ENCODE measurements at regions not wholly inside any gene's neighbourhood (a gene's known extent, or its start where the extent isn't known, plus 50 kb on each side); places are given as distances from the start of the nearest gene placed in this dataset.
A peak's percentile ranks its signal among the peaks of the same experiment; 100 is the strongest.
"Not testable (repeated sequence)": the region's sequence is repeated elsewhere in the genome, so short reads cannot be mapped to it uniquely, and the experiment has no call there.

DNA sequence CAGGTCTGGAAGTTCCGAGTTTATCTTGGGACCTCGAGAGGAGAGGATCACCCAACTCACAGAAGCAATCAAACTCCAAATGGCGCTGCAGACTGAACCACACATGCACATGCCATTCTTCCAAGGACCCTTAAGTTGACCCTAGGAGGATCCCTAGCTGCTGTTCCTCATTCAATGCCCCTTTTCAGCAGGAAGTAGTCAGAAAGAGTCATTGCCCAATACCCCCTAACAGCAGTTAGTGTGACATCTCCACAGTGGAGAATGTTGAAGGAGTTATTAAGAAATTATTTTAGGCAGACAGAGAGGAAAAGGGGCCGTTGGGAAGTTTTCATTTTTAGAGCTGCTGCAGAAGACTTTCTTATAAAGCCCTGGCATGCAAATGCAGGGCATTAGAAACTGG, 229.9 kb upstream of the DAB2 start:
- DNase-seq (ENCODE audit: low spot score) = no peak

- DNase-seq (ENCODE audit: low spot score) = not testable (repeated sequence)
Observed at GRCh38 chr5:39652481-39652880, 227.7 kb upstream of the DAB2 start.

GRCh38 chr5:39652036-39652435, 227.3 kb upstream of the DAB2 start:
- DNase-seq (ENCODE audit: low spot score) = no peak

DNA sequence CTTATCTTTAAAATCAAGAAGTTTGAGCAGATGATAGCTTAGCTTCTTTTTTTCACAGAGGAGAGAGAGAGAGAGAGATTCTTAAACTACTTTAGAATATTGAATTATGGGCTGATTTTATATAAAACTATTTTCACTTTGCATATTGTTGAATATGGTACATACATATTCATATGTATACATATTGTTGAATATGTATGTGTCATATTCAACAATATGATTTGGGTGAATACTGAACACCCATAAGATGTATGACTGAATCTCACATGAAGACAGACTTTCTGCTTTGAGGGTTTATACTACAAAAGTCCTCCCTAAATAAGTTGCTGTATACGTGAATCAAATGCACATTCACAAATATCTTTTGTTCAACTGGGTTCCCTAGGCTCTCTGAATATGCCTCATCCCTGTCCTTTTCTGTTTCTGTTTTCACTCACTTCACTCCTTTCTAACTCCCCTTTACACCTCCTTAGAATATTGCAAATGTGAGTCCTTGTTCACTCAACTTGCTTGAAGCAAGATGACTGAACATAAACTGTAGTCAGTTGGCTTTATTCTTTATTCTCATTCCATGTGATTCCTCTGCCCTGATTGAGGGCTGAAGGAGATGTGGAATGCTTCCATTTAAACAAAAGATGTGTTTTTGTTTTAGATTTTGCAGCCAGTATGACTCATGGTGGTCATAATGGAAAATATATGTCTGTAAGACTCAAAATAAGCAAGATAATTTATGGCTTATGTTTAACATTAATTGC, 225.4 kb upstream of the DAB2 start:
- no peak for DNase-seq (ENCODE audit: low spot score)

GRCh38 chr5:39648848-39649227, 224.1 kb upstream of the DAB2 start:
- peak; percentile 52 for DNase-seq (ENCODE audit: low spot score)

GRCh38 chr5:39648085-39648847, 223.5 kb upstream of the DAB2 start:
- DNase-seq (ENCODE audit: low spot score) = no peak

GRCh38 chr5:39640552-39640951, 215.8 kb upstream of the DAB2 start:
- DNase-seq (ENCODE audit: low spot score) = no peak

- DNase-seq (ENCODE audit: low spot score) = no peak
Observed at GRCh38 chr5:39639618-39640089, 214.9 kb upstream of the DAB2 start.

DNA sequence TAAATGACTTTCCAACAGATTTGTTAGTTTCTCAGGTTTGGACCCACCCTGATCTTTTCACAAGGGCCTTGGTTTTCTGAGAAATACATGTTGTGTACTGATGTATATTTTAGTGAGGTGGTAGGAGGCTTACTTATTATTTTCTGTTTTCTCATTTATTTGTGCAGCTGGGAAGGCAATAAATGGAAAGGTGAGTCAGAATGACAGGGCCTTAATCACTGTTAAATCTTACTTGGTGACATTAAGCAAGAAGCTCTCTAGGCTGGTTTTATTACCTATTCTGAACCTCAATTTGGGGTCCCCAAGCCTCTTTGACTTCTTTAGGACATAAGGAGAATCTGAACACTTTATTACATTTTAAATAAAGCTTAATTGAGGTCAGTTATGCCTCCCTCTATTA, 214.0 kb upstream of the DAB2 start:
- no peak for DNase-seq (ENCODE audit: low spot score)

- DNase-seq (ENCODE audit: low spot score) = no peak
Observed at GRCh38 chr5:39633057-39633456, 208.3 kb upstream of the DAB2 start.

GRCh38 chr5:39631958-39632357, 207.2 kb upstream of the DAB2 start:
- DNase-seq (ENCODE audit: low spot score) = no peak

GRCh38 chr5:39629946-39630345, 205.2 kb upstream of the DAB2 start:
- no peak for DNase-seq (ENCODE audit: low spot score)

DNA sequence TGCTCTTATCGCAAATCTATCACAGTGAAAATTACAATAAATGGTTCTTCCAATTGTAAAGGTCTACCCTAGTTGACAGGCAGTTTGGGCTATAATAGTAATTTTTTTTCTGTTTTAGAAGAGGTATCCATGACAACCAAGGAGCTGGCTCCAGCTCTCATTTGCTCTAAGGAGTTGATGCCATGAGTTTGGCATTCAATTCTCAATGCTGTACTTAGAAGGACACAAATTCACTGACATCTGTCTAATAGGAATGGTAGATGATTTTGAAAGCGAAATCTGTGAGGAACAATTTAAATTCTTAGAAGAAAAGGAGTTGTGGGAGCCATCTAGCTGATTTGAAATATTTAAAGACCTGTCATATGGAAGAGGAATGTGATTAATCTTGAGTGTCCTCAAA, 203.6 kb upstream of the DAB2 start:
- no peak for DNase-seq (ENCODE audit: low spot score)

- DNase-seq (ENCODE audit: low spot score) = no peak
Observed at GRCh38 chr5:39624890-39625289, 200.1 kb upstream of the DAB2 start.

DNA sequence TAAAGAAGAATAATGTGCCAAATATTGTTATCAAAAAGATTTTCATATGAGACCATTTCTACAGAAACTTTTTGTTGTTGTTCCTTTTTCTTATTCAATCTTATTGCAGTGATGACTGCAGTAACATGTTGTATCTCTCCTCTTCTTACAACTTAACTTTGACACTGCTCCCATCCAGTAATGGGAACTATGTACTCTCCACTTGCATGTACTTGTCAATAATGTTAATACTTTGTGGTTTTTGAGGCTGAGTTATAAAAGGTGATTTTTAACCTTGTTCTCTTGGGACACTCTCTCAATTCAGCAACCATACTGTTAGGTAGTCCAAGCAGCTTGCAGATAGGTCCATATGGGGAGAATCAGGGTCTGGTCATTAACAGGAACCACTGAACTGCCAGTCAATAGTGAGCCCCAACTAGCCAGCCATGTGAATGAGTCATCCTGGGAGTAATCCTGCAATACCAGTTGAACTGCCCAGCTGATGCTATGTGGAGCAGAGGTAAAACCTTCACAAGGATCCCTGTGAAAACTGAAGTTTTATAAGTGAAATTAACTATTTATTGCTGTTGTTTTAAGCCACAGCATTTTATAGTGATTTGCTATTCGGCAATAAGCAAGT, 199.6 kb upstream of the DAB2 start:
- DNase-seq (ENCODE audit: low spot score) = peak; percentile 80

- DNase-seq (ENCODE audit: low spot score) = no peak
Observed at GRCh38 chr5:39623291-39623865, 198.6 kb upstream of the DAB2 start.

- no peak for DNase-seq (ENCODE audit: low spot score)
Observed at GRCh38 chr5:39622281-39622680, 197.5 kb upstream of the DAB2 start.

DNA sequence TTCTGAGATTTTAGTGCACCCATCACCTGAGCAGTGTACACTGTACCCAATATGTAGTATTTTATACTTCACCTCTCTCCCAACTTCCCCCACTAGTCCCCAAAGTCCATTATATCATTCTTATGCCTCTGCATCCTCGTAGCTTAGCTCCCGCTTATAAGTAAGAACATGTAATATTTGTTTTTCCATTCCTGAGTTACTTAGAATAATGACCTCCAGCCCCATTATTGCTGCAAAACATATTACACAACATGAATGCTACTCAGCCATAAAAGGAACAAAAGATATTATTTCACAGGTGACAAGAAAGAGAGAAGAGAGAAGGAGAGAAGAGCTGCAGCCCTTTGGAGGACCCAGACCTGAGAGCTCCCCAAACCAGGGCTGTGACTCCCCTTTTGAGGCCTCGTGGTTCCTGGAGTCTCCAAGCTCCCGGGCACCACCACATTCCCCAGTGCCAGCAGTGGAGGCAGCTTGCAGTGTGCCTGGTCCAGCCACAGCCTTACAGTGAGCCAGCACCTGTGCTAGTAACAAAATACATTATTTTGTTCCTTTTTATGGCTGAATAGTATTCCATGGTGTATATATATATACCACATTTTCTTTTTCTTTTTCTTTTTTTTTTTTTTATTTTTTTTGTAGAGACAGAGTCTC, 194.5 kb upstream of the DAB2 start:
- DNase-seq (ENCODE audit: low spot score) = no peak

- no peak for DNase-seq (ENCODE audit: low spot score)
Observed at GRCh38 chr5:39618391-39618790, 193.6 kb upstream of the DAB2 start.

GRCh38 chr5:39616131-39616530, 191.4 kb upstream of the DAB2 start:
- no peak for DNase-seq (ENCODE audit: low spot score)

DNA sequence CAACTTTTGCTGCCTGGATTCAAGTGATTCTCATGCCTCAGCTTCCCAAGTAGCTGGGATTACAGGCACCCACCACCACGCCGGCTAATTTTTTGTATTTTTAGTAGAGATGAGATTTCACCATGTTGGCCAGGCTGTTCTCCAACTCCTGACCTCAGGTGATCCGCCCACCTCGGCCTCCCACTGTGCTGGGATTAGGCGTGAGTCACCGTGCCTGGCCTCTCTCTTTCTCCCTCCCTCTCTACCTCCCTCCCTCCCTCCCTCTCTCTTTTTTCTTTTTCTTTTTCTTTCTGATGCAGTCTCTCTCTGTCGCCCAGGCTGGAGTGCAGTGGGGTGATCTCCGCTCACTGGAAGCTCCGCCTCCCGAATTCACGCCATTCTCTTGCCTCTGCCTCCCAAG, 186.3 kb upstream of the DAB2 start:
- not testable (repeated sequence) for DNase-seq (ENCODE audit: low spot score)

- DNase-seq (ENCODE audit: low spot score) = no peak
Observed at GRCh38 chr5:39608024-39608423, 183.2 kb upstream of the DAB2 start.

Data from mucosa of gallbladder (tissue), 1 donor.